Mucosa of descending colon (tissue), 3 donors: ENCODE measurements at regions not wholly inside any gene's neighbourhood (a gene's known extent, or its start where the extent isn't known, plus 50 kb on each side); places are given as distances from the start of the nearest gene placed in this dataset.
A peak's percentile ranks its signal among the peaks of the same experiment; 100 is the strongest.

ENCODE experiments used
- ATAC-seq: fragments of 200-7000 bp; cut with Tn5 transposase; one replicate; pipeline ENCODE4 v1.9.1; 2020; ENCODE audit warnings: mild to moderate bottlenecking, moderate library complexity
- DNase-seq, 3 donors: peaks; one replicate each; pipeline ENCODE4 v3.0.0-alpha.2; 2020
- H3K36me3 ChIP-seq: fragments of 200-600 bp; one replicate; pipeline ENCODE4 v1.8.0; 2021; ENCODE audit warnings: low read depth, mild to moderate bottlenecking
- H3K4me1 ChIP-seq: fragments of 200-600 bp; one replicate; pipeline ENCODE4 v1.8.0; 2021; ENCODE audit warnings: low read depth, mild to moderate bottlenecking
- H3K4me3 ChIP-seq: fragments of 200-600 bp; one replicate; pipeline ENCODE4 v1.8.0; 2021; ENCODE audit warnings: mild to moderate bottlenecking
- H3K9me3 ChIP-seq: fragments of 200-600 bp; one replicate; pipeline ENCODE4 v1.8.0; 2021; ENCODE audit warnings: mild to moderate bottlenecking
- CTCF ChIP-seq: fragments of 200-600 bp; IDR thresholded peaks from one replicate; pipeline ENCODE4 v1.8.0; 2022; ENCODE audit warnings: antibody characterized with exemption, mild to moderate bottlenecking
- intact Hi-C, 2 donors: fragments of 100-400 bp; cut with DNase I in 1 of 2; cut with micrococcal nuclease in 1 of 2; formaldehyde crosslinking; loops; one replicate each; pipeline versions ENCODE4 v1.11.0 to v1.11.1; 2022; cut with DNase I, micrococcal nuclease
- donor health status: DM: no; HTN: no; CAD: no; lungs with moderate emphysema.
- donor health status: DM: no; HTN: no; CAD: no.
- donor health status: DM: no; HTN: yes; CAD: no.

GRCh38 chr11:97118614-97119200 lies 728.9 kb downstream of the JRKL start:
- TF ChIP-seq CTCF, result no peak
- H3K9me3 ChIP-seq, result no peaks in the 10 kb centered on the region
- intact Hi-C loops, result no loop called here
- no peaks in the 10 kb centered on the region for H3K4me1 ChIP-seq
- ATAC-seq (no peak), DNase-seq (no peak)
- H3K4me3 ChIP-seq, result no peak overlapping the region
- H3K36me3 ChIP-seq, result no peaks in the 10 kb centered on the region

- ATAC-seq, result no peak
- Histone ChIP-seq H3K4me1 (no peaks in the 10 kb centered on the region), H3K4me3 (no peak overlapping the region), H3K9me3 (peaks cover 6% of the 10 kb centered on the region), H3K36me3 (no peaks in the 10 kb centered on the region)
- intact Hi-C loops, result no loop called here
- no peak for DNase-seq
- TF ChIP-seq CTCF, result no peak
Measured at GRCh38 chr11:97123237-97123636, 733.4 kb downstream of the JRKL start.

- DNase-seq (no peak), ATAC-seq (no peak)
- H3K36me3 ChIP-seq, result no peaks in the 10 kb centered on the region
- H3K9me3 ChIP-seq, result no peaks in the 10 kb centered on the region
- no peaks in the 10 kb centered on the region for H3K4me1 ChIP-seq
- intact Hi-C loops, result no loop called here
- no peak overlapping the region for H3K4me3 ChIP-seq
- TF ChIP-seq CTCF, result no peak
Measured at GRCh38 chr11:97136067-97136466, 746.3 kb downstream of the JRKL start.

- TF ChIP-seq CTCF, result no peak
- peak in 1 of 3 donors; percentile 21 for DNase-seq
- intact Hi-C loops, result loop anchor here in 1 of 2 donors (5.0 kb wide), 1 partner anchor 679 kb away; no protein-coding TSS in a partner anchor
- no peak for ATAC-seq
- no peaks in the 10 kb centered on the region for H3K36me3 ChIP-seq
- H3K9me3 ChIP-seq, result no peaks in the 10 kb centered on the region
- no peaks in the 10 kb centered on the region for H3K4me1 ChIP-seq
- H3K4me3 ChIP-seq, result no peak overlapping the region
Measured at GRCh38 chr11:97140885-97141494, 751.2 kb downstream of the JRKL start.

- TF ChIP-seq CTCF, result no peak
- no peak for DNase-seq
- H3K36me3 ChIP-seq, result no peaks in the 10 kb centered on the region
- no peaks in the 10 kb centered on the region for H3K9me3 ChIP-seq
- H3K4me1 ChIP-seq, result no peaks in the 10 kb centered on the region
- ATAC-seq, result no peak
- no peak overlapping the region for H3K4me3 ChIP-seq
- intact Hi-C loops, result loop anchor here in 1 of 2 donors (5.0 kb wide), 1 partner anchor 681 kb away; no protein-coding TSS in a partner anchor
Measured at GRCh38 chr11:97143463-97143862, 753.6 kb downstream of the JRKL start.
